GM21515 (cell line): ENCODE measurements at regions not wholly inside any gene's neighbourhood (a gene's known extent, or its start where the extent isn't known, plus 50 kb on each side); places are given as distances from the start of the nearest gene placed in this dataset.

Source experiments
- ATAC-seq: cut with Tn5 transposase; IDR thresholded peaks from one replicate; pipeline ENCODE4 v1.9.1; 2021; ENCODE audit not compliant: unreplicated experiment

DNA sequence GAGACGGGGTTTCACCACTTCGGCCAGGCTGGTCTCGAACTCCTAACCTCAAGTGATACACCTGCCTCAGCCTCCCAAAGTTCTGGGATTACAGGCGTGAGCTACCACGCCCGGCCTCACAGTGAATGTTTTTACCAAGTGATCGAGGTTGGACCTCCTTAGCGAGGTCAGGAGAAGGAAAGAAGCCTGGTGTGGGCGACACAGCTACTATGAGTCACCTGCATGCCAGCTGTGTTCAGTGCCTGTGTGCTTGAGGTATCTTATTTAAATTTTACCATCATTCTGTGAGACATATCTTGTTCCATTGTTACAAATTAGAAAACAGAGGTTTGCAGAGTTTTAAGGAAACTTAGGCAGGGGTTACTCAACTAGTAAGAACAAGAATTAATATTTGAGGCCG is 174.8 kb upstream of the DYNLRB2 start:
- ATAC-seq: no peak

GRCh38 chr16:80362816-80363215 is 178.0 kb upstream of the DYNLRB2 start:
- ATAC-seq: no peak

DNA sequence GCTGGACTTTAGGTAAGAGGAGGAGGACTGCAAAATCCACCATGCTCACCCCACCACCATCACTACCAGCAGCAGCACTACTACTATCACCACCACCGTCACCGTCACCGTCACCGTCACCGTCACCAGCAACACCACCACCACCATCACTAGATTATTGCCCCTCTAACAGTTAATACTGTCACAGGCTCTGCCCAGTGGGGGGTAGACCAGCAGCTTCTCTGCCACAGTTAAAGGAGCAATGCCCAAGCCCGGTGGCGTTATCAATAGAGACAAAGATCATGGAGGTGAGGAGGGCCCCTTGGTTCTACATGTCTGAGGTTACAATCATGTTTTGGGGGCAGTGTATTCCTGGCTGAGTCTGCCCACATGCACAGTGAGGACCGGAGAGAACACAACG is 184.4 kb upstream of the DYNLRB2 start:
- no peak for ATAC-seq

- ATAC-seq: no peak
Observed at GRCh38 chr16:80355335-80355734, 185.5 kb upstream of the DYNLRB2 start.

DNA sequence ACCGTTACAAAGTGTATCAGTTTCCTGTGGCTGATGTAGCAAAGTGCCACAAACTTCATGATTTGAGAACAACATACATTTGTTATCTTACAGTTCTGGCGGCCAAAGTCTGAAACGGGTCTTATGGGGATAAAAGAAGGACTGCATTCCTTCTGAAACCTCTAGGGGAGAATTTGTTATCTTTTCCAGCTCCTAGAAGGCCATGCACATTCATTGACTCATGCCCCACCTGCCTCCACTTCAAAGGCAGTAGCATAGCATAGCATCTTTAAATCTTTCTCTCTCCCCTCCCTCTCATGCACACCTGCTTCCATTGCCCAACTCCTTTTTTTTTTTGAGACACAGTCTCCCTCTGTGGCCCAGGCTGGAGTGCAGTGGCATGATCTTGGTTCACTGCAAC is 190.7 kb upstream of the DYNLRB2 start:
- ATAC-seq: no peak

GRCh38 chr16:80347900-80348299 is 192.9 kb upstream of the DYNLRB2 start:
- ATAC-seq: no peak

DNA sequence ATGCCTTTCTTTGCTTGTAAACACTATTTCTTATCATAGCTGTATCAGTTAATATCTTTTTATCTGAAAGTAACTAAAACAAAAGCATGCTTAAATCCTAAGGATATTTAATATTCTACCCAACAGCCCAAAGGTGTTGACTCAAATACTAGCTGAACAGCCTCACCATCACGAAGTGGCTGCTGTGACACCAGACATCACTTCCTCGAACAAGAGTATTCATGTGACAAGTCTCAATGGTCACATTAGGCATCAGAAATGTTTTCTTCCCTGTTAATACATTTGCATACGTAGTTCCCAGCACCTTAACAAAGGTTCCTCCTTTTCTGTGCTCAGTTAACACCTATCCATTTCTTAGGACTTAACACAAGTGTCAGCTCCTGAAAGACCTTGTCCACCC is 193.8 kb upstream of the DYNLRB2 start:
- no peak for ATAC-seq

DNA sequence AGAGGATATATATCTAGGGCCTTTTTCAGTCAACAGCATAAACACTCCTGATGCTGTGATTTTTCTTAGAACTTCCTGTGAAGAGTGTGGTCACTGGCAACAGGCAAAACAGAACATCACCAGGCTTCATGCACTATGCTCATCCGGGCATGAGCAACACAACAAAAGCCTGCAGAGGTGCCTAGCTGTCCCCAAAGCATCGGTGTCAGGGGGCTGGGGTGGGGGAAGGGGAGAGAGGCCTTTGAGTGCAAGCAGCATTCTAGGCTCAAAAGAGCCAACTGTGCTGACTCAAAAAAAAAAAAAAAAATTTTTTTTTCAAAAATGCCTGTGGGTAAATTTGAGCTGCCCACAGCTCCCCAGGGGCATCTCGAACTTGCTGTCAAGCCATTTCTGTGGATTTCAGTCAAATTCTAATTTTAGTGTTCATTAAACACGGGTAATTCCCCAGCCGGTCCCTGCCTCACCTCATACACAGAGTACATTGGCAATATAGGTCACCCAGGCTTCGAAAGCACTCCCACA is 194.6 kb upstream of the DYNLRB2 start:
- no peak for ATAC-seq

- no peak for ATAC-seq
Observed at GRCh38 chr16:80345701-80346100, 195.1 kb upstream of the DYNLRB2 start.

DNA sequence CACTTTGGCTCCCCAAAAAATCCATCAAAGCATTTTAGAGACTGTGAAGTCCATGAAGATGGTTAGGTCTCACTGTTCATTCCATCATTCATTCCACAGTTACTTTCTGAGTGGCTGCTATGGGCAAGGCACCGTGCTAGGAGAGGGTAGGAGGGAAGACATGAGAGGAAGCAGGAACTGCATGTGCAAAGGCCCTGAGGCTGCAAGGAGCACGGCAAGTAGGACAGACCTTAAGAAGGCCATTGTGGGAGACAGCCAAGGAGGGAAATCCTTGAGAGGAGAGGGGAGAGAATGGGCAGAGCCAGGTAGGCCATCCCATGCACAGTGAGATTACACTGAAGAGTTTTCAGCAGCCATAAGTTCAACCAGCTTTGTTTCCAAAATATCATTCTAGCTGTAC is 196.2 kb upstream of the DYNLRB2 start:
- no peak for ATAC-seq

DNA sequence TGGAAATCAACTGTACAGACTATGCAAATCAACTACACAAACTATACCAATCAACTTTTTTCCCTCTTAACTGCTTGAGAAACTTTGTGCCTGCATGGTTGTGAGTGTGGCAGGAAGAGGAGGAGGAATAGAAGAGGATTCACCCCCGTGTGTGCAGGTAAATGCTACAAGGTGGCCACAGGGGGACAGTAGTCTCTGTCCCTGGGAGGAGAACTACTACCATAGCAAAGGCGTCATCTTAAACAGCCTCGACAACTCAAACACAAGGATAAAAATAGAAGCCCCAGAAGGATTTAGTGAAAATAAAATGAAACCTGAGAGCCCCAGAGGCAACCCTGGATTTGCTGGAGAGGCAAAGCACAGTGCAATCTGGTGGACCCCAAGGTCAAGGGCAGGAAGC is 199.5 kb upstream of the DYNLRB2 start:
- ATAC-seq: no peak

DNA sequence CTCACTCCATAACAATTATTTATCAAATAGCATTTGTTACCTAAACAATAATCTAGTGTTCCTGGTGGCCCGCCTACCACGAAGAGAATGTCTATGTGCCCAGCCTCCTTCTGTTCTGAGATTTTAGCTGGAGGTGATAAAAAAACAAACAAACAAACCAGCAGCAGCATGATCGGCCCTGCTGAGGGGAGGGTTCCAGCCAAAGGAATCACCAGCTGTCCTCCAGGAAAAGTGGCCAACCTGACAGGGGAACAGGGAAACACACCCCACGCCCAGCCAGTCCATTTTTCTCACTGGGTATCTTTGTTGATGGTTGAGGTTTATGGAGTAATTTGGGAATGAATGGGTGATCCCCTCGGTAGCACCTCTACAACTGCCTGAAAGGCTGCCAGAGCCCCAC is 203.0 kb upstream of the DYNLRB2 start:
- no peak for ATAC-seq

DNA sequence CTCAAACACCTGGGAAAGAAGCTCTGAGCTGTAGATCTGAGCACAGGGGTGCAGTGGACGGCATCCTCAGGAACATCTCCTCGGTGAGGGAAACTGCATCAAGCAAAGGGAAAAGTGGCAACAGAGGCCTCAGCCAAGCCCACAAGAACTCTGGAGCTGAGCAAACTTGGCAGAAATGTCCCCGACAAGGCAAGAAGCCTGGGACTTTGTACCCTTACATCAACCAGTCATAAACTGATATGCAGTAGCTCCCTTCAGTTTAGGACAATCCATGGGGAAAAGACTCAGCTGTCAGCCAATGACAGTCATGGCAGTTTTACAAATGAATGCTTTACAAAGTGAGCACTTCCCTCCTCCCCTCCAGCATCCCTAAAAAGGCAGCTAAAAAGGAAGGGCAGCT is 210.0 kb upstream of the DYNLRB2 start:
- no peak for ATAC-seq

DNA sequence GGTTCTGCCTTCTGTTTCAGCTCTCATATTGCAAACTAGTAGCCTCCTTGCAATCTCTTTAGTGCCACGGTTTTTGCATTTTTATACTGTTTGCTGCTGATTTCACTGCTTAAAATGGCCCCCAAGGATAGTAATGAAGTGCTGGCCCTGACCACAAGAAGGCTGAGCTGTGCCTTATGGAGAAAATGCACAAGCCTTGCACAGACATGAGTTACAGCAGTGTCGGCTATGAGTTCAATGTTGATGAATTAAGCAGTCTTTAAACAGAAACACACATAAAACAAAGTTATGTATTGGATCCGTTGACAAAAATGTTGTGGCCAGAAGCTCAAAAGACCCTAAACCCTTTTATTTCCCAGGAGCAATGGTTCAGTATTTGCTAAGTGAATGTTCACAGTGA is 210.6 kb upstream of the DYNLRB2 start:
- no peak for ATAC-seq

GRCh38 chr16:80327740-80328139 is 213.1 kb upstream of the DYNLRB2 start:
- no peak for ATAC-seq

GRCh38 chr16:80324371-80324770 is 216.4 kb upstream of the DYNLRB2 start:
- no peak for ATAC-seq

DNA sequence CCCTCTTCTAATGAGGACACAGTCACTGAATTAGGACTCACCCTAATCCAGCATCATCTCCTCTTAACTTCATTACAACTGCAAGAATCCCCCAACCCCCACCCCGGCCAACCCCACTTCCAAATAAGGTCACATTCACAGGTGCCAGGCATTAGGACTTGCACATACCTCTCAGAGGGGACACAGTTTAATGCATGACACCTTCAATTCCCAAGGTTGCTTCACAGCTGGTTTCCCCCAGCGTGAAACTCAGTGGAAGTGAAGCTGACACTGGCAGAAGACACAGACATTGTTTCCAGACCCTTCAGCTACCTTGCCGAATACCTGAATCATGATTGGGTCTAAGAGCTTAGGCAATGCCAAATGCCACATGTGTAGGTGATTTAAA is 217.0 kb upstream of the DYNLRB2 start:
- ATAC-seq: no peak

DNA sequence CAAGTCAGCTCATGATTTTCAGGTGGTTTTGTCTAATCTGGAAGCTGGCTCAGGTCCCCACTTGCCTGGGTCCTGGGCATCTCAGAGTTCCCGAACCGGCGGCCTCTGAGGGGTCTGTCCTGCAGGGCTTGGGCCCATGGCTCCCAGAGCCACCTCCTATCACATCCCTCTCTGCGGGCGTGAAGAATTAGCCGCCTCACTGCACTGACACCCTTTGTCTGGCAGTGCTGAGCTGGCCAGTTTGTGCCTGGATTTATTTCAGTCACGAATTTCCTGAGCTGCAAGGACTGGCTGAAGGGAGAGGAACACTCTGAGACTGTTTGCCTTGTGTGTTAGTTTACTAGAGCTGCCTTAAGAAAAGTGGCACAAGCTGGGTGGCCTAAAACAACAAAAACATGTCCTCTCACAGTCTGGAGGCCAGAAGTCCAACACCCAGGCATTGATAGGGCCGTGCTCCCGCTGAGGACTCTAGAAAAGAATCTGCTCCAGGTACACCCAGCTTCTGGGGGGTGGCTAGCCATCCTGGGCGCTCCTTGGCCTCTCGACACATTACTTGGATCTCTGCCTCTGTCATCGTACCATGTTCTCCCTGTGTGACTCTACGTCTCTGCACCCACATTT is 217.5 kb upstream of the DYNLRB2 start:
- ATAC-seq: no peak

DNA sequence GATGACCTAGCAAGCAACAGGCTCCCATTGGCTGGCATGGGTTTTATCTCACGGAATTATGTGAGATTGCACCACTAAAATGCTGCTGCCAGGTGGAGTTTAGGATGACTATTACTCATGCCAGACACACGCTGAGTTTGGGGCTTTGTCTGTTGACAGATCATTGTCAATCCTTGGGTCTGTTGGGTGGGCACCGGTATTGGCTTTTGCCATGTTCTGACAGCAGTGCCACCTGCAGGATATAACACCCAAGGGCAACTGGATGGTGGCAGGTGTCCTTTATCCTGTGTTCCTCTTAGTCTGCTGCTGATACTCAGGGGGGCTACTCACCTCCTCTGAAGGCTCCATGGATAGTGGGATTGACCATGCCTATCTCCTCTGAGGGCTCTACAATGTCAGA is 221.6 kb upstream of the DYNLRB2 start:
- no peak for ATAC-seq

DNA sequence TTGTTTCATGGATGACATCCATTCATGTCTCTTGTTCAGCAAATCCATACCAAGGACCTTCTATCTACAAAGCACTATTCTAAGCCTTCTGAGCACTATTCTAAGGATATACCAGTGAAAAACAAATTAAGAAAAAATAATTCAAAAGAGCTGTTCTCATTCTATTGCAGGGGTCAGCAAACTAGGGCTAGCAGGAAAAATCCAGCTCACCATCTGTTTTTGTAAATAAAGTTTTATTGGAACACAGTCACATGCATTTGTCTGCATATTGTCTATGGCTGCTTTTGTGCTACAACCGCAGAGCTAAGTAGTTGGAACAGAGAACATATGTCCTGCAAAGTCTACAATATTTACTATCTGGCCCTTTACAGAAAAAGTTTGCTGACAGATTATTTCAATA is 222.7 kb upstream of the DYNLRB2 start:
- no peak for ATAC-seq

DNA sequence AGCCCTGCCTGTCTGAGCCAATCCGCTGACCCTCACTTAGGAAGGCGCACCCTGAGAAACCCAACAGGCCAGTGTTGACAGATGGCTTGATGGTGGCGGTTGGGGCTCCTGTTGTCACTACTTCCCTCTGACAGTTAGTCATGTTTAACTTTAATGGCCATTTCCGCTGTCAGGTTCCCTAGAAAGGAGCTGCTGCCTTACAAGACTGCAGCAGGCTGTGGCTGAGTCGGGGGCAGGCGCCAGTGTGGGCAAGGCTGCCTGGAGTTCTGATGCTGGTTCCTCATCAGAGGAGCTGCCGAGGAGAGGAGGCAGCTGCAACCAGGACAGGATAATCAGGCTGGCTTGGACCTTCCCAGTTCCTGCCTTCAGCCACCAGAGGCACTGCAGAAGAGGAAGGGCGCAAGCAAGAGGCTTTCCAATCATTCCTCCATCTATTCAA is 223.2 kb upstream of the DYNLRB2 start:
- ATAC-seq: no peak

GRCh38 chr16:80317116-80317515 is 223.7 kb upstream of the DYNLRB2 start:
- ATAC-seq: no peak

- ATAC-seq: no peak
Observed at GRCh38 chr16:80314042-80314441, 226.8 kb upstream of the DYNLRB2 start.
